Astrocyte (in vitro differentiated cells and primary cell): ENCODE measurements at regions not wholly inside any gene's neighbourhood (a gene's known extent, or its start where the extent isn't known, plus 50 kb on each side); places are given as distances from the start of the nearest gene placed in this dataset.

Source experiments
- DNase-seq: peaks from one replicate; pipeline ENCODE4 v3.0.0-alpha.2; 2010; ENCODE audit warnings: low read depth
- FAIRE-seq: peaks from 2 replicates; lab custom pipeline; 2011; peaks lifted over from hg19 to GRCh38; lab: Jason Lieb, UNC
- H2AFZ ChIP-seq: 2 replicates; pipeline ENCODE4 v1.6.0; 2012; ENCODE audit warnings: low read depth, low read length, inconsistent platforms
- H3K27ac ChIP-seq: 2 replicates; pipeline ENCODE4 v1.5.1; 2011; ENCODE audit warnings: low read depth, low read length, inconsistent platforms
- H3K27me3 ChIP-seq: 2 replicates; pipeline ENCODE4 v1.6.0; 2011; ENCODE audit warnings: low read length, inconsistent platforms; ENCODE audit not compliant: insufficient read depth
- H3K36me3 ChIP-seq: 2 replicates; pipeline ENCODE4 v1.5.1; 2011; ENCODE audit warnings: low read length, inconsistent platforms; ENCODE audit not compliant: insufficient read depth
- H3K4me1 ChIP-seq: 2 replicates; pipeline ENCODE4 v1.5.1; 2011; ENCODE audit warnings: low read length, inconsistent platforms; ENCODE audit not compliant: insufficient read depth
- H3K4me2 ChIP-seq: 2 replicates; pipeline ENCODE4 v1.6.0; 2012; ENCODE audit warnings: low read length, inconsistent platforms
- H3K4me3 ChIP-seq: 2 replicates; pipeline ENCODE4 v1.5.1; 2011; ENCODE audit warnings: low read depth, mild to moderate bottlenecking, low read length, inconsistent platforms; ENCODE audit not compliant: insufficient read depth
- H3K79me2 ChIP-seq: 2 replicates; pipeline ENCODE4 v1.6.0; 2012; ENCODE audit warnings: mild to moderate bottlenecking, low read length, inconsistent platforms; ENCODE audit not compliant: insufficient read depth
- H3K9ac ChIP-seq: 2 replicates; pipeline ENCODE4 v1.6.0; 2012; ENCODE audit warnings: mild to moderate bottlenecking, low read length, inconsistent platforms
- H3K9me3 ChIP-seq: 2 replicates; pipeline ENCODE4 v1.5.1; 2012; ENCODE audit warnings: low read depth, mild to moderate bottlenecking, low read length, inconsistent platforms; ENCODE audit not compliant: insufficient read depth
- H4K20me1 ChIP-seq: 2 replicates; pipeline ENCODE4 v1.6.0; 2012; ENCODE audit warnings: low read length, inconsistent platforms; ENCODE audit not compliant: insufficient read depth
- H3K27ac Mint-ChIP-seq: one replicate; pipeline ENCODE4 v1.8.0; 2021; ENCODE audit warnings: mild to moderate bottlenecking, mixed read lengths; ENCODE audit not compliant: unreplicated experiment
- H3K27me3 Mint-ChIP-seq: one replicate; pipeline ENCODE4 v1.8.0; 2021; ENCODE audit warnings: low read depth, mixed read lengths; ENCODE audit not compliant: unreplicated experiment
- H3K36me3 Mint-ChIP-seq: one replicate; pipeline ENCODE4 v1.8.0; 2021; ENCODE audit warnings: low read depth, mixed read lengths; ENCODE audit not compliant: unreplicated experiment
- H3K4me1 Mint-ChIP-seq: one replicate; pipeline ENCODE4 v1.8.0; 2021; ENCODE audit warnings: low read depth, mixed read lengths; ENCODE audit not compliant: unreplicated experiment
- H3K4me3 Mint-ChIP-seq: one replicate; pipeline ENCODE4 v1.8.0; 2021; ENCODE audit warnings: mild to moderate bottlenecking, moderate library complexity, mixed read lengths; ENCODE audit not compliant: unreplicated experiment
- H3K9me3 Mint-ChIP-seq: one replicate; pipeline ENCODE4 v1.8.0; 2021; ENCODE audit warnings: mild to moderate bottlenecking, mixed read lengths; ENCODE audit not compliant: unreplicated experiment
- CTCF ChIP-seq: IDR thresholded peaks from 2 replicates; pipeline ENCODE4 v1.5.1; 2011; ENCODE audit warnings: low read depth, mild to moderate bottlenecking, inconsistent platforms, low read length, moderate library complexity; ENCODE audit not compliant: insufficient read depth
- EZH2 ChIP-seq: IDR thresholded peaks from 2 replicates; pipeline ENCODE4 v1.6.1; 2012; ENCODE audit warnings: mild to moderate bottlenecking, low read length, inconsistent platforms; ENCODE audit not compliant: insufficient read depth

- Histone ChIP-seq H3K27me3 (no peaks in the 10 kb centered on the region), H3K9me3 (no peaks in the 10 kb centered on the region), H2AFZ (no peak overlapping the region), H3K4me3 (no peak overlapping the region), H3K9ac (no peak overlapping the region), H3K79me2 (no peaks in the 10 kb centered on the region), H3K27ac (no peak overlapping the region), H3K4me1 (no peaks in the 10 kb centered on the region), H4K20me1 (no peaks in the 10 kb centered on the region), H3K36me3 (no peaks in the 10 kb centered on the region), H3K4me2 (peak overlapping the region; percentile 12)
- H3K27me3 Mint-ChIP-seq, result no peaks in the 10 kb centered on the region
- TF ChIP-seq CTCF (no peak), EZH2 (no peak)
- FAIRE-seq (no peak), DNase-seq (peak; percentile 7)
- no peak overlapping the region for H3K4me3 Mint-ChIP-seq
- H3K9me3 Mint-ChIP-seq, result no peaks in the 10 kb centered on the region
- peaks cover 7% of the 10 kb centered on the region for H3K4me1 Mint-ChIP-seq
- H3K27ac Mint-ChIP-seq, result no peak overlapping the region
- no peaks in the 10 kb centered on the region for H3K36me3 Mint-ChIP-seq
Observed at GRCh38 chr10:108496106-108496505, 1331.6 kb upstream of the SORCS1 start.

GRCh38 chr10:108490944-108491343 lies 1326.4 kb upstream of the SORCS1 start:
- H3K27me3 ChIP-seq, result no peaks in the 10 kb centered on the region
- H4K20me1 ChIP-seq, result no peaks in the 10 kb centered on the region
- FAIRE-seq (no peak), DNase-seq (no peak)
- TF ChIP-seq CTCF (no peak), EZH2 (no peak)
- no peak overlapping the region for H3K27ac Mint-ChIP-seq
- no peaks in the 10 kb centered on the region for H3K9me3 Mint-ChIP-seq
- H3K4me2 ChIP-seq, result no peak overlapping the region
- H3K4me3 ChIP-seq, result no peak overlapping the region
- H3K4me1 ChIP-seq, result no peaks in the 10 kb centered on the region
- no peaks in the 10 kb centered on the region for H3K27me3 Mint-ChIP-seq
- H3K9ac ChIP-seq, result no peak overlapping the region
- H3K4me1 Mint-ChIP-seq, result peaks cover 4% of the 10 kb centered on the region
- H2AFZ ChIP-seq, result no peak overlapping the region
- no peaks in the 10 kb centered on the region for H3K9me3 ChIP-seq
- H3K36me3 Mint-ChIP-seq, result no peaks in the 10 kb centered on the region
- no peaks in the 10 kb centered on the region for H3K79me2 ChIP-seq
- no peak overlapping the region for H3K27ac ChIP-seq
- no peaks in the 10 kb centered on the region for H3K36me3 ChIP-seq
- H3K4me3 Mint-ChIP-seq, result no peak overlapping the region

- H3K9me3 ChIP-seq, result no peaks in the 10 kb centered on the region
- H4K20me1 ChIP-seq, result no peaks in the 10 kb centered on the region
- Mint-ChIP-seq H3K36me3 (no peaks in the 10 kb centered on the region), H3K27me3 (peaks cover 13% of the 10 kb centered on the region), H3K4me1 (no peaks in the 10 kb centered on the region), H3K27ac (no peak overlapping the region), H3K9me3 (peaks cover 23% of the 10 kb centered on the region), H3K4me3 (no peak overlapping the region)
- no peak for DNase-seq
- no peak overlapping the region for H3K27ac ChIP-seq
- H3K36me3 ChIP-seq, result no peaks in the 10 kb centered on the region
- H3K9ac ChIP-seq, result no peak overlapping the region
- no peak overlapping the region for H2AFZ ChIP-seq
- H3K4me3 ChIP-seq, result no peak overlapping the region
- no peaks in the 10 kb centered on the region for H3K27me3 ChIP-seq
- H3K4me2 ChIP-seq, result no peak overlapping the region
- no peak for FAIRE-seq
- no peaks in the 10 kb centered on the region for H3K79me2 ChIP-seq
- no peaks in the 10 kb centered on the region for H3K4me1 ChIP-seq
- no peak for TF ChIP-seq EZH2
- TF ChIP-seq CTCF, result no peak
Observed at GRCh38 chr10:108471420-108471819, 1306.9 kb upstream of the SORCS1 start.
